ENCODE measurements at regions not wholly inside any gene's neighbourhood (a gene's known extent, or its start where the extent isn't known, plus 50 kb on each side); places are given as distances from the start of the nearest gene placed in this dataset.

- Mint-ChIP-seq H3K27me3 (peaks cover 11% of the 10 kb centered on the region), H3K4me3 (no peak overlapping the region), H3K36me3 (ENCODE audit: low read depth) (no peaks in the 10 kb centered on the region), H3K9me3 (no peaks in the 10 kb centered on the region), H3K27ac (no peak overlapping the region), H3K4me1 (ENCODE audit: low read depth) (no peaks in the 10 kb centered on the region)
- intact Hi-C loops (cut with micrococcal nuclease): no loop called here
- CTCF ChIA-PET: no interaction called here
- ATAC-seq (no peak), DNase-seq (no peak)
- TF ChIP-seq, protein P1, sequence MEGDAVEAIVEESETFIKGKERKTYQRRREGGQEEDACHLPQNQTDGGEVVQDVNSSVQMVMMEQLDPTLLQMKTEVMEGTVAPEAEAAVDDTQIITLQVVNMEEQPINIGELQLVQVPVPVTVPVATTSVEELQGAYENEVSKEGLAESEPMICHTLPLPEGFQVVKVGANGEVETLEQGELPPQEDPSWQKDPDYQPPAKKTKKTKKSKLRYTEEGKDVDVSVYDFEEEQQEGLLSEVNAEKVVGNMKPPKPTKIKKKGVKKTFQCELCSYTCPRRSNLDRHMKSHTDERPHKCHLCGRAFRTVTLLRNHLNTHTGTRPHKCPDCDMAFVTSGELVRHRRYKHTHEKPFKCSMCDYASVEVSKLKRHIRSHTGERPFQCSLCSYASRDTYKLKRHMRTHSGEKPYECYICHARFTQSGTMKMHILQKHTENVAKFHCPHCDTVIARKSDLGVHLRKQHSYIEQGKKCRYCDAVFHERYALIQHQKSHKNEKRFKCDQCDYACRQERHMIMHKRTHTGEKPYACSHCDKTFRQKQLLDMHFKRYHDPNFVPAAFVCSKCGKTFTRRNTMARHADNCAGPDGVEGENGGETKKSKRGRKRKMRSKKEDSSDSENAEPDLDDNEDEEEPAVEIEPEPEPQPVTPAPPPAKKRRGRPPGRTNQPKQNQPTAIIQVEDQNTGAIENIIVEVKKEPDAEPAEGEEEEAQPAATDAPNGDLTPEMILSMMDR (IDR thresholded peaks at IDR 0.05): no peak
- POLR2A ChIA-PET: no interaction called here
Measured at GRCh38 chr10:123952099-123952498, 60.5 kb upstream of the CPXM2 start.

GRCh38 chr10:123948030-123948823 lies 56.6 kb upstream of the CPXM2 start:
- TF ChIP-seq, protein P1 (IDR thresholded peaks at IDR 0.05): no peak
- H3K27ac Mint-ChIP-seq: no peak overlapping the region
- DNase-seq: no peak
- H3K4me3 Mint-ChIP-seq: no peak overlapping the region
- POLR2A ChIA-PET: no interaction called here
- no peaks in the 10 kb centered on the region for H3K36me3 Mint-ChIP-seq (ENCODE audit: low read depth)
- H3K4me1 Mint-ChIP-seq (ENCODE audit: low read depth): no peaks in the 10 kb centered on the region
- no peaks in the 10 kb centered on the region for H3K9me3 Mint-ChIP-seq
- CTCF ChIA-PET: no interaction called here
- ATAC-seq: no peak
- intact Hi-C loops (cut with micrococcal nuclease): no loop called here
- H3K27me3 Mint-ChIP-seq: peaks cover 11% of the 10 kb centered on the region

- Mint-ChIP-seq H3K27ac (no peak overlapping the region), H3K9me3 (no peaks in the 10 kb centered on the region), H3K4me3 (no peak overlapping the region), H3K36me3 (ENCODE audit: low read depth) (no peaks in the 10 kb centered on the region), H3K4me1 (ENCODE audit: low read depth) (no peaks in the 10 kb centered on the region), H3K27me3 (peaks cover 5% of the 10 kb centered on the region)
- no peak for DNase-seq
- intact Hi-C loops (cut with micrococcal nuclease): no loop called here
- TF ChIP-seq, protein P1 (IDR thresholded peaks at IDR 0.05): no peak
- ATAC-seq: peak; percentile 47
- POLR2A ChIA-PET: no interaction called here
- CTCF ChIA-PET: no interaction called here
Measured at GRCh38 chr10:123945325-123945920, 53.8 kb upstream of the CPXM2 start.

- intact Hi-C loops (cut with micrococcal nuclease): no loop called here
- Mint-ChIP-seq H3K27ac (no peak overlapping the region), H3K4me3 (no peak overlapping the region), H3K9me3 (no peaks in the 10 kb centered on the region), H3K36me3 (ENCODE audit: low read depth) (no peaks in the 10 kb centered on the region), H3K4me1 (ENCODE audit: low read depth) (no peaks in the 10 kb centered on the region), H3K27me3 (peaks cover 2% of the 10 kb centered on the region)
- CTCF ChIA-PET: no interaction called here
- POLR2A ChIA-PET: no interaction called here
- TF ChIP-seq, protein P1 (IDR thresholded peaks at IDR 0.05): no peak
- no peak for DNase-seq
- no peak for ATAC-seq
Measured at GRCh38 chr10:123944661-123945060, 53.1 kb upstream of the CPXM2 start.

- CTCF ChIA-PET: no interaction called here
- no peak for ATAC-seq
- TF ChIP-seq, protein P1 (IDR thresholded peaks at IDR 0.05): no peak
- no peak for DNase-seq
- H3K9me3 Mint-ChIP-seq: no peaks in the 10 kb centered on the region
- no peak overlapping the region for H3K4me3 Mint-ChIP-seq
- POLR2A ChIA-PET: no interaction called here
- H3K27ac Mint-ChIP-seq: no peak overlapping the region
- H3K27me3 Mint-ChIP-seq: peaks cover 2% of the 10 kb centered on the region
- H3K4me1 Mint-ChIP-seq (ENCODE audit: low read depth): no peaks in the 10 kb centered on the region
- no peaks in the 10 kb centered on the region for H3K36me3 Mint-ChIP-seq (ENCODE audit: low read depth)
- intact Hi-C loops (cut with micrococcal nuclease): no loop called here
Measured at GRCh38 chr10:123943307-123943706, 51.7 kb upstream of the CPXM2 start.
